ENCODE measurements at regions not wholly inside any gene's neighbourhood (a gene's known extent, or its start where the extent isn't known, plus 50 kb on each side); places are given as distances from the start of the nearest gene placed in this dataset.

- Histone ChIP-seq H3K27ac (no peak overlapping the region), H3K9me3 (ENCODE audit: low read depth) (no peaks in the 10 kb centered on the region), H3K36me3 (no peaks in the 10 kb centered on the region), H3K4me1 (ENCODE audit: low read depth) (no peaks in the 10 kb centered on the region), H3K4me3 (no peak overlapping the region), H3K27me3 (no peaks in the 10 kb centered on the region)
- no peak for DNase-seq (ENCODE audit: low read depth in 1 of 2, low spot score in 1 of 2)
- TF ChIP-seq CTCF (IDR thresholded peaks at IDR 0.05; ENCODE audit: low read depth, low read length): no peak
Measured at GRCh38 chr12:131635491-131636122, 75.3 kb upstream of the SFSWAP start.

- Histone ChIP-seq H3K36me3 (no peaks in the 10 kb centered on the region), H3K9me3 (ENCODE audit: low read depth) (no peaks in the 10 kb centered on the region), H3K27ac (no peak overlapping the region), H3K4me1 (ENCODE audit: low read depth) (no peaks in the 10 kb centered on the region), H3K27me3 (no peaks in the 10 kb centered on the region), H3K4me3 (no peak overlapping the region)
- no peak for DNase-seq (ENCODE audit: low read depth in 1 of 2, low spot score in 1 of 2)
- TF ChIP-seq CTCF (IDR thresholded peaks at IDR 0.05; ENCODE audit: low read depth, low read length): no peak
Measured at GRCh38 chr12:131636266-131636665, 74.6 kb upstream of the SFSWAP start.

DNA sequence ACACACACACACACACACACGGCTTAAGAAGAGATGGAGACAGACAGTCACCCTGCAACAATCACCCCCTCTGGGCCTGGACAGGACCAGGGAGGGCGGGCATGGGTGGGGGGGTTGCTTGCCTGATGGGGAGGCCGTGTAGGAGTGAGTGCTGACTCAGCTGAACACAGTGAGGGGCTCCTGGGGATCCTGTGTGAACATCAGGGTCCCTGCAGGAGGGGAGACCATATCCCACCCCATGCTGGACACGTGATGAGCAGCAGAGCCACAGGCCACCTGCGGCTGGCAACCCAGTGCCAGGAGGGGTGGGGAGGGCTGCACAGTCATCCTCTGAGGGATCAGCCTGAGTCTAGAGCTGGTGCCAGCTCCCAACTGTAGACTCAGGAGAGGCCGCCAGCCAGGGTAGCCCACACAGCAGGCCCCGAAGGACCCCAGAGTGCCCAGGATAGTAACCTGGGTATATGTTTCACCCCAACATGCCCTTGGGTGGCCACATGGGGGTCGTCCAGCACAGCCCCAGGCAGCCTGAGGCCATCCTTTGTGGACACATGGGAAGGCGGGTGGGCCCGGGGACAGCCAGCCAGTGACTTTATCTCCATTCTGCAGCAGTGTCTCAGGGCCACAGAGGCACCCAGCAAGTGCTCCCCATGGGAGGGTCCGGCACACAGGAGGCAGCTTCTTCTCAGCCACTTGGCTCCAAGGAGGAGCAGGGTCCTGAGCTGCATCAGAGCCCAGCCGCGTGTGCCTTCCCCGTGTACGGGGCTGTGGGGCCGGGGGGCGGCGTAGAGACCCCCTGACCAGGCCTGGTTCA, 73.7 kb upstream of the SFSWAP start:
- Histone ChIP-seq H3K4me1 (ENCODE audit: low read depth) (no peaks in the 10 kb centered on the region), H3K36me3 (no peaks in the 10 kb centered on the region), H3K27ac (no peak overlapping the region), H3K27me3 (no peaks in the 10 kb centered on the region), H3K4me3 (no peak overlapping the region), H3K9me3 (ENCODE audit: low read depth) (no peaks in the 10 kb centered on the region)
- no peak for TF ChIP-seq CTCF (IDR thresholded peaks at IDR 0.05; ENCODE audit: low read depth, low read length)
- DNase-seq (ENCODE audit: low read depth in 1 of 2, low spot score in 1 of 2): no peak

GRCh38 chr12:131637986-131638385, 72.9 kb upstream of the SFSWAP start:
- Histone ChIP-seq H3K4me3 (no peak overlapping the region), H3K27me3 (no peaks in the 10 kb centered on the region), H3K9me3 (ENCODE audit: low read depth) (no peaks in the 10 kb centered on the region), H3K4me1 (ENCODE audit: low read depth) (no peaks in the 10 kb centered on the region), H3K27ac (no peak overlapping the region), H3K36me3 (no peaks in the 10 kb centered on the region)
- no peak for TF ChIP-seq CTCF (IDR thresholded peaks at IDR 0.05; ENCODE audit: low read depth, low read length)
- no peak for DNase-seq (ENCODE audit: low read depth in 1 of 2, low spot score in 1 of 2)

- Histone ChIP-seq H3K4me3 (no peak overlapping the region), H3K4me1 (ENCODE audit: low read depth) (no peaks in the 10 kb centered on the region), H3K27me3 (no peaks in the 10 kb centered on the region), H3K9me3 (ENCODE audit: low read depth) (no peaks in the 10 kb centered on the region), H3K36me3 (no peaks in the 10 kb centered on the region), H3K27ac (no peak overlapping the region)
- no peak for DNase-seq (ENCODE audit: low read depth in 1 of 2, low spot score in 1 of 2)
- TF ChIP-seq CTCF (IDR thresholded peaks at IDR 0.05; ENCODE audit: low read depth, low read length): no peak
Measured at GRCh38 chr12:131639270-131639940, 71.5 kb upstream of the SFSWAP start.
